Neuronal stem cell (in vitro differentiated cells): ENCODE measurements at regions not wholly inside any gene's neighbourhood (a gene's known extent, or its start where the extent isn't known, plus 50 kb on each side); places are given as distances from the start of the nearest gene placed in this dataset.
"Not testable (repeated sequence)": the region's sequence is repeated elsewhere in the genome, so short reads cannot be mapped to it uniquely, and the experiment has no call there.

Experiments used
- DNase-seq: peaks from one replicate; pipeline ENCODE4 v3.0.0-alpha.2; 2013; ENCODE audit warnings: low spot score
- H2AFZ ChIP-seq: one replicate; pipeline ENCODE4 v1.6.1; 2013; ENCODE audit warnings: mild to moderate bottlenecking, low read length, inconsistent platforms
- H2AK5ac ChIP-seq: 2 replicates; pipeline ENCODE4 v1.6.1; 2013; ENCODE audit warnings: low read depth, mild to moderate bottlenecking, inconsistent platforms, low read length, moderate library complexity, mixed read lengths
- H2BK120ac ChIP-seq: 2 replicates; pipeline ENCODE4 v1.6.1; 2013; ENCODE audit warnings: low read depth, mild to moderate bottlenecking, inconsistent platforms, low read length, moderate library complexity, mixed read lengths
- H2BK12ac ChIP-seq: one replicate; pipeline ENCODE4 v1.6.1; 2013; ENCODE audit warnings: low read length, inconsistent platforms
- H2BK15ac ChIP-seq: 2 replicates; pipeline ENCODE4 v1.6.1; 2013; ENCODE audit warnings: mild to moderate bottlenecking, low read length, inconsistent platforms, mixed read lengths
- H2BK5ac ChIP-seq: one replicate; pipeline ENCODE4 v1.6.1; 2013; ENCODE audit warnings: inconsistent platforms, mild to moderate bottlenecking, low read length, moderate library complexity
- H3K14ac ChIP-seq: one replicate; pipeline ENCODE4 v1.6.1; 2013; ENCODE audit warnings: low read length, inconsistent platforms
- H3K18ac ChIP-seq: 2 replicates; pipeline ENCODE4 v1.6.1; 2013; ENCODE audit warnings: low read length, inconsistent platforms
- H3K23ac ChIP-seq: 2 replicates; pipeline ENCODE4 v1.6.1; 2013; ENCODE audit warnings: low read depth, mild to moderate bottlenecking, mixed read lengths, low read length, inconsistent platforms; ENCODE audit not compliant: poor library complexity
- H3K27ac ChIP-seq: replicated peaks from 3 replicates; pipeline ENCODE4 v1.5.1; 2013; ENCODE audit warnings: low read length, inconsistent platforms
- H3K27me3 ChIP-seq, 3 experiments: 2 replicates each; pipeline ENCODE4 v1.6.1; 2013; ENCODE audit warnings: low read length in 3 of 3, mild to moderate bottlenecking in 2 of 3, inconsistent platforms in 1 of 3, low read depth in 1 of 3, mixed read lengths in 1 of 3, moderate library complexity in 1 of 3; ENCODE audit not compliant: control insufficient read depth in 3 of 3, insufficient read depth in 3 of 3
- H3K36me3 ChIP-seq, 2 donors: replicated peaks in 1 of 2; 2 replicates each; pipeline ENCODE4 v1.6.1; 2013; ENCODE audit warnings: low read length in 2 of 2; ENCODE audit not compliant: control insufficient read depth in 2 of 2, insufficient read depth in 2 of 2
- H3K4ac ChIP-seq: 2 replicates; pipeline ENCODE4 v1.6.1; 2013; ENCODE audit warnings: inconsistent platforms, mild to moderate bottlenecking, low read length, moderate library complexity
- H3K4me1 ChIP-seq, 2 donors: 1 replicate in 1 of 2; 2 replicates in 1 of 2; pipeline ENCODE4 v1.6.1; 2013; ENCODE audit warnings: low read length in 2 of 2, low read depth in 1 of 2; ENCODE audit not compliant: control insufficient read depth in 2 of 2, insufficient read depth in 1 of 2
- H3K4me2 ChIP-seq: one replicate; pipeline ENCODE4 v1.6.1; 2013; ENCODE audit warnings: mild to moderate bottlenecking, low read length, inconsistent platforms; ENCODE audit not compliant: insufficient read depth, poor library complexity, severe bottlenecking
- H3K4me3 ChIP-seq, 2 donors: 2 replicates each; pipeline ENCODE4 v1.5.1; 2013; ENCODE audit warnings: low read length in 2 of 2, mild to moderate bottlenecking in 2 of 2, inconsistent platforms in 1 of 2, moderate library complexity in 1 of 2
- H3K79me1 ChIP-seq: one replicate; pipeline ENCODE4 v1.6.1; 2013; ENCODE audit warnings: low read depth, mild to moderate bottlenecking, inconsistent platforms, low read length, moderate library complexity
- H3K9ac ChIP-seq: one replicate; pipeline ENCODE4 v1.6.1; 2013; ENCODE audit warnings: mild to moderate bottlenecking, low read depth, low read length, inconsistent platforms; ENCODE audit not compliant: poor library complexity
- H3K9me3 ChIP-seq, 2 donors: replicated peaks in 1 of 2; 2 replicates each; pipeline versions ENCODE3 to v1.6.1; 2013; ENCODE audit warnings: low read length in 2 of 2, mild to moderate bottlenecking in 2 of 2, inconsistent platforms in 1 of 2, low read depth in 1 of 2, mixed read lengths in 1 of 2, moderate library complexity in 1 of 2; ENCODE audit not compliant: control insufficient read depth in 2 of 2, insufficient read depth in 1 of 2
- H4K8ac ChIP-seq: one replicate; pipeline ENCODE4 v1.6.1; 2013; ENCODE audit warnings: low read depth, mild to moderate bottlenecking, inconsistent platforms, low read length, moderate library complexity
- H4K91ac ChIP-seq: one replicate; pipeline ENCODE4 v1.6.1; 2013; ENCODE audit warnings: low read length, low read depth, mild to moderate bottlenecking, inconsistent platforms; ENCODE audit not compliant: poor library complexity
- WGBS, 2 donors: extraction: QIAGEN DNeasy Blood & Tissue Kit; methylation state at CpG; one replicate each; pipeline ENCODE4 v1.1.7; 2013; ENCODE audit warnings: missing lambda C conversion rate in 2 of 2, mixed read lengths in 1 of 2; ENCODE audit not compliant: insufficient read length in 2 of 2, insufficient replicate concordance in 1 of 2; ENCODE audit errors: extremely low coverage in 2 of 2; 5-methylcytosine and 5-hydroxymethylcytosine counted together

- Histone ChIP-seq H3K4me1 (no peaks in the 10 kb centered on the region), H2BK15ac (no peak overlapping the region), H3K9me3 (no peaks in the 10 kb centered on the region), H4K8ac (no peak overlapping the region), H3K79me1 (no peaks in the 10 kb centered on the region), H3K27me3 (peaks cover 0 to 6% (median 0%) of the 10 kb centered on the region in 3 experiments), H3K4me3 (no peak overlapping the region), H3K4ac (no peak overlapping the region), H2BK5ac (no peak overlapping the region), H4K91ac (no peak overlapping the region), H2AFZ (no peak overlapping the region), H3K23ac (no peak overlapping the region), H3K27ac (no peak overlapping the region), H3K14ac (no peak overlapping the region), H3K9ac (no peak overlapping the region), H2BK12ac (no peak overlapping the region), H3K18ac (no peak overlapping the region), H3K36me3 (no peaks in the 10 kb centered on the region), H3K4me2 (no peak overlapping the region), H2BK120ac (no peak overlapping the region), H2AK5ac (no peak overlapping the region)
- DNase-seq: no peak
- whole genome bisulfite sequencing, 2 donors: no CpG with 5 or more reads among the region's 2 CpGs
Observed at GRCh38 chr6:27043244-27043643, 204.3 kb upstream of the PRSS16 start.

- not testable (repeated sequence) for H3K4me3 ChIP-seq, H2BK12ac ChIP-seq, H4K8ac ChIP-seq, H3K4me1 ChIP-seq, H2BK5ac ChIP-seq, DNase-seq, H2BK15ac ChIP-seq, H4K91ac ChIP-seq, H3K9me3 ChIP-seq, H3K27ac ChIP-seq, H2BK120ac ChIP-seq, H3K79me1 ChIP-seq, H2AFZ ChIP-seq, H3K14ac ChIP-seq, H3K18ac ChIP-seq, H3K36me3 ChIP-seq, H3K4me2 ChIP-seq, H3K4ac ChIP-seq, H3K9ac ChIP-seq, H2AK5ac ChIP-seq
- peak overlapping the region; percentile 55 for H3K23ac ChIP-seq
- WGBS, 2 donors: no CpG with 5 or more reads among the region's 26 CpGs
- peaks cover 0 to 11% (median 0%) of the 10 kb centered on the region in 3 experiments for H3K27me3 ChIP-seq
Observed at GRCh38 chr6:27045131-27045530, 202.4 kb upstream of the PRSS16 start.

- not testable (repeated sequence) for H3K9me3 ChIP-seq, H3K4me2 ChIP-seq, H3K27ac ChIP-seq, H3K18ac ChIP-seq, H2BK120ac ChIP-seq, H2BK15ac ChIP-seq, H3K4ac ChIP-seq, H3K36me3 ChIP-seq, H2BK12ac ChIP-seq, H3K4me1 ChIP-seq, H4K8ac ChIP-seq, DNase-seq, H3K14ac ChIP-seq, H3K9ac ChIP-seq, H2AK5ac ChIP-seq, H3K79me1 ChIP-seq, H4K91ac ChIP-seq, H2AFZ ChIP-seq, H2BK5ac ChIP-seq, H3K4me3 ChIP-seq, H3K23ac ChIP-seq
- no CpG with 5 or more reads among the region's 5 CpGs for WGBS, 2 donors
- peaks cover 0 to 19% (median 0%) of the 10 kb centered on the region in 3 experiments for H3K27me3 ChIP-seq
Observed at GRCh38 chr6:27047725-27048124, 199.8 kb upstream of the PRSS16 start.

- WGBS, 2 donors: no CpG with 5 or more reads among the region's 30 CpGs
Observed at GRCh38 chr6:27049863-27050781, 197.4 kb upstream of the PRSS16 start.

More at GRCh38 chr6:27049863-27050781, 197.4 kb upstream of the PRSS16 start:
- peak overlapping the region; percentile 45 for H3K23ac ChIP-seq
- no peaks in the 10 kb centered on the region for H3K36me3 ChIP-seq
- H2AFZ ChIP-seq: peak overlapping the region; percentile 13
- H3K14ac ChIP-seq: peak overlapping the region; percentile 32
- no peak overlapping the region for H2BK15ac ChIP-seq
- H3K4me2 ChIP-seq: no peak overlapping the region
- H4K8ac ChIP-seq: no peak overlapping the region
- no peaks in the 10 kb centered on the region for H3K79me1 ChIP-seq
- H2BK5ac ChIP-seq: no peak overlapping the region
- H2AK5ac ChIP-seq: no peak overlapping the region
- H3K9ac ChIP-seq: no peak overlapping the region
- no peak overlapping the region for H4K91ac ChIP-seq
- H3K4me3 ChIP-seq: no peak overlapping the region
- peaks cover 0 to 22% (median 0%) of the 10 kb centered on the region in 3 experiments for H3K27me3 ChIP-seq
- peak overlapping the region; percentile 42 for H3K18ac ChIP-seq
- no peak overlapping the region for H3K27ac ChIP-seq
- no peaks in the 10 kb centered on the region for H3K9me3 ChIP-seq
- no peak overlapping the region for H2BK12ac ChIP-seq
- no peak overlapping the region for H2BK120ac ChIP-seq
- H3K4me1 ChIP-seq: peaks cover 0 to 3% of the 10 kb centered on the region in 2 donors
- H3K4ac ChIP-seq: no peak overlapping the region
- DNase-seq: no peak
